ENCODE measurements at regions not wholly inside any gene's neighbourhood (a gene's known extent, or its start where the extent isn't known, plus 50 kb on each side); places are given as distances from the start of the nearest gene placed in this dataset.

GRCh38 chr1:88378560-88378959, 305.5 kb upstream of the PKN2 start:
- no peak for DNase-seq (ENCODE audit: low read depth)

GRCh38 chr1:88394958-88395357, 289.1 kb upstream of the PKN2 start:
- no peak for DNase-seq (ENCODE audit: low read depth)

- DNase-seq (ENCODE audit: low read depth) = no peak
Observed at GRCh38 chr1:88398338-88398737, 285.7 kb upstream of the PKN2 start.

GRCh38 chr1:88399690-88400089, 284.4 kb upstream of the PKN2 start:
- no peak for DNase-seq (ENCODE audit: low read depth)

GRCh38 chr1:88401313-88401712, 282.8 kb upstream of the PKN2 start:
- DNase-seq (ENCODE audit: low read depth) = no peak

GRCh38 chr1:88404582-88404981, 279.5 kb upstream of the PKN2 start:
- DNase-seq (ENCODE audit: low read depth) = no peak

- no peak for DNase-seq (ENCODE audit: low read depth)
Observed at GRCh38 chr1:88407248-88407647, 276.8 kb upstream of the PKN2 start.

GRCh38 chr1:88421997-88422396, 262.1 kb upstream of the PKN2 start:
- no peak for DNase-seq (ENCODE audit: low read depth)

GRCh38 chr1:88433556-88433955, 250.5 kb upstream of the PKN2 start:
- DNase-seq (ENCODE audit: low read depth) = no peak

- no peak for DNase-seq (ENCODE audit: low read depth)
Observed at GRCh38 chr1:88434836-88435235, 249.2 kb upstream of the PKN2 start.

GRCh38 chr1:88441022-88441421, 243.1 kb upstream of the PKN2 start:
- DNase-seq (ENCODE audit: low read depth) = no peak

GRCh38 chr1:88451856-88452255, 232.2 kb upstream of the PKN2 start:
- no peak for DNase-seq (ENCODE audit: low read depth)

GRCh38 chr1:88453295-88453694, 230.8 kb upstream of the PKN2 start:
- DNase-seq (ENCODE audit: low read depth) = no peak

- DNase-seq (ENCODE audit: low read depth) = no peak
Observed at GRCh38 chr1:88454781-88455180, 229.3 kb upstream of the PKN2 start.

GRCh38 chr1:88455621-88456256, 228.3 kb upstream of the PKN2 start:
- DNase-seq (ENCODE audit: low read depth) = no peak

- no peak for DNase-seq (ENCODE audit: low read depth)
Observed at GRCh38 chr1:88457197-88457596, 226.9 kb upstream of the PKN2 start.

GRCh38 chr1:88461007-88461406, 223.1 kb upstream of the PKN2 start:
- no peak for DNase-seq (ENCODE audit: low read depth)

GRCh38 chr1:88462096-88462487, 222.0 kb upstream of the PKN2 start:
- no peak for DNase-seq (ENCODE audit: low read depth)

- DNase-seq (ENCODE audit: low read depth) = no peak
Observed at GRCh38 chr1:88462488-88463261, 221.4 kb upstream of the PKN2 start.

- DNase-seq (ENCODE audit: low read depth) = no peak
Observed at GRCh38 chr1:88463401-88463985, 220.6 kb upstream of the PKN2 start.

- no peak for DNase-seq (ENCODE audit: low read depth)
Observed at GRCh38 chr1:88466011-88466410, 218.1 kb upstream of the PKN2 start.

- DNase-seq (ENCODE audit: low read depth) = no peak
Observed at GRCh38 chr1:88466899-88467580, 217.0 kb upstream of the PKN2 start.

GRCh38 chr1:88472298-88472697, 211.8 kb upstream of the PKN2 start:
- DNase-seq (ENCODE audit: low read depth) = no peak
